Lung (tissue), 11 donors: ENCODE measurements at regions not wholly inside any gene's neighbourhood (a gene's known extent, or its start where the extent isn't known, plus 50 kb on each side); places are given as distances from the start of the nearest gene placed in this dataset.

Experiments
- ATAC-seq: fragments of 200-7000 bp; cut with Tn5 transposase; one replicate; pipeline ENCODE4 v1.9.1; 2020; ENCODE audit warnings: moderate number of reproducible peaks; ENCODE audit not compliant: insufficient read depth, low FRiP score
- DNase-seq, 3 donors: peaks; one replicate each; pipeline ENCODE4 v3.0.0-alpha.2; 2013 to 2017
- H3K27ac ChIP-seq, 2 donors: one replicate each; pipeline ENCODE4 v1.5.1; 2013; ENCODE audit warnings: mild to moderate bottlenecking in 2 of 2, moderate library complexity in 2 of 2, control low read depth in 1 of 2, inconsistent platforms in 1 of 2, low read depth in 1 of 2, low read length in 1 of 2
- H3K27me3 ChIP-seq, 3 donors: one replicate each; pipeline ENCODE4 v1.5.1; 2013; ENCODE audit warnings: low read length in 2 of 3; ENCODE audit not compliant: control insufficient read depth in 3 of 3, insufficient read depth in 3 of 3
- H3K36me3 ChIP-seq, 4 donors: one replicate each; pipeline ENCODE4 v1.5.1; 2013; ENCODE audit warnings: low read length in 4 of 4, mild to moderate bottlenecking in 1 of 4, moderate library complexity in 1 of 4; ENCODE audit not compliant: control insufficient read depth in 4 of 4, insufficient read depth in 4 of 4
- H3K4me1 ChIP-seq, 5 donors: one replicate each; pipeline ENCODE4 v1.5.1; 2013; ENCODE audit warnings: low read length in 5 of 5, mild to moderate bottlenecking in 2 of 5, moderate library complexity in 1 of 5; ENCODE audit not compliant: control insufficient read depth in 5 of 5, insufficient read depth in 5 of 5
- H3K4me3 ChIP-seq: one replicate; pipeline ENCODE4 v1.5.1; 2013; ENCODE audit warnings: mild to moderate bottlenecking, control low read depth, moderate library complexity
- H3K9ac ChIP-seq, 2 donors: one replicate each; pipeline ENCODE4 v1.5.1; 2013; ENCODE audit warnings: low read length in 2 of 2, control low read depth in 1 of 2; ENCODE audit not compliant: insufficient read depth in 1 of 2
- H3K9me3 ChIP-seq, 4 donors: one replicate each; pipeline ENCODE4 v1.5.1; 2013; ENCODE audit warnings: low read length in 3 of 4, mild to moderate bottlenecking in 1 of 4, moderate library complexity in 1 of 4; ENCODE audit not compliant: control insufficient read depth in 4 of 4, insufficient read depth in 3 of 4
- CTCF ChIP-seq: IDR thresholded peaks from 2 replicates; pipeline ENCODE4 v1.5.1; 2012; ENCODE audit warnings: mild to moderate bottlenecking; ENCODE audit errors: control extremely low read depth, extremely low read depth
- WGBS, 2 donors: extraction: QIAGEN DNeasy Blood & Tissue Kit; methylation state at CpG; one replicate each; pipeline ENCODE4 v1.1.7; 2013; 5-methylcytosine and 5-hydroxymethylcytosine counted together
- donor health status: control.
- donor health status: control.
- donor health status: Bipolar disorder and iron deficiency.
- donor health status: healthy.
- donor health status: DM: yes; HTN: yes; CAD: no.

GRCh38 chr1:34478515-34479076 is 276.3 kb upstream of the GJB5 start:
- H3K27ac ChIP-seq = no peak overlapping the region
- H3K4me3 ChIP-seq = no peak overlapping the region
- no peak for ATAC-seq
- H3K9ac ChIP-seq = no peak overlapping the region
- H3K36me3 ChIP-seq = no peaks in the 10 kb centered on the region
- DNase-seq = no peak
- peaks cover 0 to 7% (median 3%) of the 10 kb centered on the region in 3 donors for H3K27me3 ChIP-seq
- no peaks in the 10 kb centered on the region for H3K9me3 ChIP-seq
- no peaks in the 10 kb centered on the region for H3K4me1 ChIP-seq
- no peak for TF ChIP-seq CTCF
- WGBS, 2 donors = 36 to 44% methylated on average over 3 of the region's 3 CpGs

- no peak for DNase-seq
- no peak for TF ChIP-seq CTCF
These were observed 275.1 kb upstream of the GJB5 start for GRCh38 chr1:34479731-34480130.

GRCh38 chr1:34488080-34488708 is 266.7 kb upstream of the GJB5 start:
- no peaks in the 10 kb centered on the region for H3K27me3 ChIP-seq
- H3K27ac ChIP-seq = no peak overlapping the region
- no peak overlapping the region for H3K9ac ChIP-seq
- no peaks in the 10 kb centered on the region for H3K4me1 ChIP-seq
- ATAC-seq (no peak), DNase-seq (no peak)
- no peak overlapping the region for H3K4me3 ChIP-seq
- no peak for TF ChIP-seq CTCF
- H3K9me3 ChIP-seq = peaks cover 0 to 4% (median 2%) of the 10 kb centered on the region in 4 donors
- H3K36me3 ChIP-seq = no peaks in the 10 kb centered on the region

More at GRCh38 chr1:34479731-34480130, 275.1 kb upstream of the GJB5 start:
- no peak overlapping the region for H3K9ac ChIP-seq
- H3K4me3 ChIP-seq = no peak overlapping the region
- no peaks in the 10 kb centered on the region for H3K36me3 ChIP-seq
- 9 to 12% methylated on average over 5 of the region's 5 CpGs for WGBS, 2 donors
- H3K27me3 ChIP-seq = peaks cover 0 to 5% (median 3%) of the 10 kb centered on the region in 3 donors
- no peak for ATAC-seq
- H3K9me3 ChIP-seq = no peaks in the 10 kb centered on the region
- H3K27ac ChIP-seq = no peak overlapping the region
- no peaks in the 10 kb centered on the region for H3K4me1 ChIP-seq
